Body of pancreas (tissue), 4 donors: ENCODE measurements at regions not wholly inside any gene's neighbourhood (a gene's known extent, or its start where the extent isn't known, plus 50 kb on each side); places are given as distances from the start of the nearest gene placed in this dataset.
A peak's percentile ranks its signal among the peaks of the same experiment; 100 is the strongest.

Source experiments
- ATAC-seq: fragments of 150-250 bp; one replicate; pipeline ENCODE4 v1.9.1; 2016
- DNase-seq, 4 donors: peaks; one replicate each; pipeline ENCODE4 v3.0.0-alpha.2; 2019
- H3K27ac ChIP-seq, 4 donors: fragments of 200-600 bp; sonication (generic); 1 replicate in 3 of 4; 2 replicates in 1 of 4; pipeline versions ENCODE4 v1.5.1 to v1.6.1; 2016 to 2019; ENCODE audit warnings: mild to moderate bottlenecking in 1 of 4, mixed read lengths in 1 of 4, moderate library complexity in 1 of 4
- H3K27me3 ChIP-seq, 2 donors: fragments of 200-600 bp; sonication (generic); one replicate each; pipeline ENCODE4 v1.6.0; 2016; ENCODE audit warnings: mild to moderate bottlenecking in 1 of 2
- H3K36me3 ChIP-seq, 2 donors: fragments of 200-600 bp; sonication (generic); replicated peaks in 1 of 2; 2 replicates each; pipeline ENCODE4 v1.5.1; 2016; ENCODE audit warnings: low read depth in 2 of 2; ENCODE audit not compliant: insufficient read depth in 1 of 2
- H3K4me1 ChIP-seq: fragments of 200-600 bp; sonication (generic); one replicate; pipeline ENCODE4 v1.6.0; 2016
- H3K4me3 ChIP-seq, 2 donors: fragments of 200-600 bp; sonication (generic); 1 replicate in 1 of 2; 2 replicates in 1 of 2; pipeline ENCODE4 v1.5.1; 2016 to 2019
- H3K9me3 ChIP-seq, 3 donors: fragments of 200-600 bp; sonication (generic); 1 replicate in 2 of 3; 2 replicates in 1 of 3; pipeline ENCODE4 v1.5.1; 2016
- CTCF ChIP-seq, 7 experiments: fragments of 450-650 bp in 4 of 7; fragments of 200-600 bp in 3 of 7; sonication (generic) in 3 of 7; IDR thresholded peaks; one replicate each; pipeline ENCODE4 v1.5.1; 2016 to 2019; ENCODE audit warnings: antibody characterized with exemption in 7 of 7
- POLR2A ChIP-seq, 3 donors: fragments of 450-650 bp; IDR thresholded peaks; one replicate each; pipeline ENCODE4 v1.6.1; 2016; ENCODE audit warnings: antibody characterized with exemption in 3 of 3, mild to moderate bottlenecking in 2 of 3
- WGBS, 2 donors: methylation state at CpG; one replicate each; pipeline ENCODE4 v1.1.5; 2017; 5-methylcytosine and 5-hydroxymethylcytosine counted together
- intact Hi-C: fragments of 100-400 bp; cut with DNase I; formaldehyde crosslinking; loops from one replicate; pipeline ENCODE4 v1.15.1; 2023

DNA sequence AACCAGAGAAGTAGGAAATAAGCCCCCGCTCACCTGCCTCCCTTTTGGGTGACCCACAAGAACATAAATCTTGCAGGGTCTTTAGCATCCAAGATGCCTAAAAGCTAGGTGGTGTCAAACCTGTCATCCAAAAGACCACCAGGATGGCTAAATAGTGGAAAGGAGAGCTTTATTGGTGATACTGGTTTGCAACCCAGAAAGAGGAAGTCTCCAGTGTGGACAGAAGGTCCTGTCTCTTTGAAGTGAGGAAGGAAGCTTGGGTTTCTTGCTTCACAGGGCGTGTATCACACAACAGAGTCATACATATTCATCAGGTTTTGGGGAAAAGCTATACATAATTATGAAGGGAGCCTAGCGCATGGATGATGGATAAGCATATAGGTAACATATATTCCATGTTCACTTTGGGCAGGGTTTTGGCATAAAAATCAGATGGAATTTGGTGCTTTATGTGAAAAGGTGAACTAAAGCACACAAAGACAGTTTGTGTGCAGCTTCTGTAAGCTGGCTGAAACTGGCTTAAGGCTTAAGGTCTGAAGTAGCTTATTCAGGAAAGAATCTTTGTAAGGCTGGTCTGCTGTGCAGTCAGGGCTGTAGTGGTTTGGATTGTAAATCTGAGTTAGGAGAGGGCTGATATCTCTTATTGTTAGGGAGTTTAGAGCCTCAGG is 68.4 kb upstream of the EPCAM start:
- TF ChIP-seq POLR2A (IDR thresholded peaks at IDR 0.05) (no peak), CTCF (IDR thresholded peaks at IDR 0.05) (no peak)
- no peak overlapping the region for H3K27ac ChIP-seq
- no peaks in the 10 kb centered on the region for H3K36me3 ChIP-seq
- intact Hi-C loops = no loop called here
- WGBS, 2 donors = 77 to 79% methylated on average over 3 of the region's 3 CpGs
- no peaks in the 10 kb centered on the region for H3K27me3 ChIP-seq
- ATAC-seq (no peak), DNase-seq (peak in 1 of 4 donors; percentile 38)
- no peaks in the 10 kb centered on the region for H3K4me1 ChIP-seq
- H3K9me3 ChIP-seq = no peaks in the 10 kb centered on the region
- H3K4me3 ChIP-seq = no peak overlapping the region

- no peaks in the 10 kb centered on the region for H3K9me3 ChIP-seq
- 74 to 87% methylated on average over 1 of the region's 1 CpG for WGBS, 2 donors
- no peaks in the 10 kb centered on the region for H3K36me3 ChIP-seq
- ATAC-seq (no peak), DNase-seq (no peak)
- TF ChIP-seq CTCF (IDR thresholded peaks at IDR 0.05) (no peak), POLR2A (IDR thresholded peaks at IDR 0.05) (no peak)
- no peak overlapping the region for H3K27ac ChIP-seq
- intact Hi-C loops = no loop called here
- no peaks in the 10 kb centered on the region for H3K27me3 ChIP-seq
- no peak overlapping the region for H3K4me3 ChIP-seq
- no peaks in the 10 kb centered on the region for H3K4me1 ChIP-seq
Observed at GRCh38 chr2:47300081-47300480, 69.0 kb upstream of the EPCAM start.

DNA sequence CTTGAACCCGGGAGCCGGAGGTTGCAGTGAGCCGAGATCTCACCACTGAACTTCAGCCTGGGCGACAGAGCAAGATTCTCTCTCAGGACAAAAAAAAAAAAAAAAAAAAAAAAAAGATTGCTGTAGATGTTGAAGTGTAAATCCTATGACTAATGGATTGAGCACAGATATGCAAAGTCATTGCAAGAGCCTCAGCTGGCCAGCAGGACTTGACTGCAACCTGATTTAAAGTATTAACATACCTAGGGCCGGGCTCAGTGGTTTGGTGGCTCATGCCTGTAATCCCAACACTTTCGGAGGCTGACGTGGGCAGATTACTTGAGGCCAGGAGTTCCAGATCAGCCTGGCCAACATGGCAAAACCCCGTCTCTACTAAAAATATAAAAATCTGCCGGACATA is 69.6 kb upstream of the EPCAM start:
- no peak for ATAC-seq
- H3K27ac ChIP-seq = no peak overlapping the region
- H3K4me1 ChIP-seq = no peaks in the 10 kb centered on the region
- no peak overlapping the region for H3K4me3 ChIP-seq
- TF ChIP-seq POLR2A (IDR thresholded peaks at IDR 0.05) = no peak
- no peak for TF ChIP-seq CTCF (IDR thresholded peaks at IDR 0.05)
- H3K9me3 ChIP-seq = no peaks in the 10 kb centered on the region
- no peaks in the 10 kb centered on the region for H3K27me3 ChIP-seq
- 78 to 82% methylated on average over 9 of the region's 9 CpGs for WGBS, 2 donors
- intact Hi-C loops = no loop called here
- no peaks in the 10 kb centered on the region for H3K36me3 ChIP-seq
- no peak for DNase-seq

GRCh38 chr2:47298771-47299170 is 70.3 kb upstream of the EPCAM start:
- Histone ChIP-seq H3K4me3 (no peak overlapping the region), H3K9me3 (no peaks in the 10 kb centered on the region), H3K36me3 (no peaks in the 10 kb centered on the region), H3K27me3 (no peaks in the 10 kb centered on the region), H3K4me1 (no peaks in the 10 kb centered on the region), H3K27ac (no peak overlapping the region)
- no peak for DNase-seq
- intact Hi-C loops = no loop called here
- TF ChIP-seq CTCF (IDR thresholded peaks at IDR 0.05) = no peak
- WGBS, 2 donors = 58 to 64% methylated on average over 3 of the region's 3 CpGs
- no peak for ATAC-seq

DNA sequence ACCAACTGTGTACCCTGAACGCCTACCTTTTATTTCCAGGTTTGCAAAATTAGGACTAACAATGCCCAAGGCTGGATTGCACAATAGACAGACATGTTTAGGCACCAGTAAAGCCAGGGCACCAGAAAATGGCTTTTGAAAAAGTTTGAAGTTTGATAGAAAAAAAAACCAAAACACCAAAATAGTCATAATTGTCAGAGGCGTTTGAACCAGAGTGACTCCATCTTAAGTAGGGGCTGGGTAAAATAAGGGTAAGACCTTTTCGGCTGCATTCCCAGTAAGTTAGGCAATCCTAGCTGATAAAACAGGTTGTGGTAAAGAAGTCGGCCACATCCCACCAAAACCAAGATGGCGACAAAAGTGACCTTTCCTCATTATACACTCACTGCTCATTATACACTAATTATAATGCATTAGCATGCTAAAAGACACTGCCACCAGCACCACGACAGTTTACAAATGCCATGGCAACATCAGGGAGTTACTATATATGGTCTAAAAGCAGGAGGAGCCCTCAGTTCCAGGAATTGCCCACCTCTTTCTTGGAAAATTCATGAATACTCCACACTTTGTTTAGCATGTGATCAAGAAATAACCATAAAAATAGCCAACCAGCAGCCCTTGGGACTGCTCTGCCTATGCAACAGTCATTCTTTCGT is 71.2 kb upstream of the EPCAM start:
- no peak for ATAC-seq
- intact Hi-C loops = no loop called here
- no peaks in the 10 kb centered on the region for H3K36me3 ChIP-seq
- no peaks in the 10 kb centered on the region for H3K9me3 ChIP-seq
- H3K27me3 ChIP-seq = no peaks in the 10 kb centered on the region
- TF ChIP-seq POLR2A (IDR thresholded peaks at IDR 0.05) (no peak), CTCF (IDR thresholded peaks at IDR 0.05) (no peak)
- H3K4me3 ChIP-seq = no peak overlapping the region
- H3K4me1 ChIP-seq = no peaks in the 10 kb centered on the region
- DNase-seq = no peak
- 88% methylated on average over 7 of the region's 7 CpGs for WGBS, 2 donors
- no peak overlapping the region for H3K27ac ChIP-seq
